Stimulated activated CD4-positive, alpha-beta T cell treated with anti-CD3 and anti-CD28 coated beads, TNF-alpha, amount 100 ng/mL, for 24 hours (primary cell): ENCODE measurements at regions not wholly inside any gene's neighbourhood (a gene's known extent, or its start where the extent isn't known, plus 50 kb on each side); places are given as distances from the start of the nearest gene placed in this dataset.

Source experiments
- DNase-seq, 3 experiments: peaks; one replicate each; pipeline ENCODE4 v3.0.0-alpha.2; 2020; ENCODE audit warnings: low read depth in 3 of 3

DNA sequence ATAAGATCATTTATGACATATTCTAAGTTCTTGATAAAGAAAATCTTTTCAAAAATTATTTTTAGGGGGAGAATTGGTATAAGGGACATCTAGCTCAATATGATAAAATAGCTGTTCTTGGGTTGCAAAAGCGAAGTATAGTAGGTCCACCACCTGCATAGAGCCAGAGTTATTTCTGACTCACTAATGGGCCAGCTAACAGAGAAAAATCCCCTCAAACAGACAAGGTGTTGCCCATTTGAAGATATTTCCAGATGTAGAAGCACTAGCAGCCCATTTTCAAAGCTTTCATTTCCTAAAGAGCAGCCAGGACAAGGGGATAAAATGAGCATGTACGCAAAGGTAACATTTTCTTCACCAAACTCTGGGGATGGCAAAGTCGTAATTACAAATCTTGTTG lies 165.7 kb upstream of the FN1 start:
- DNase-seq = no peak

DNA sequence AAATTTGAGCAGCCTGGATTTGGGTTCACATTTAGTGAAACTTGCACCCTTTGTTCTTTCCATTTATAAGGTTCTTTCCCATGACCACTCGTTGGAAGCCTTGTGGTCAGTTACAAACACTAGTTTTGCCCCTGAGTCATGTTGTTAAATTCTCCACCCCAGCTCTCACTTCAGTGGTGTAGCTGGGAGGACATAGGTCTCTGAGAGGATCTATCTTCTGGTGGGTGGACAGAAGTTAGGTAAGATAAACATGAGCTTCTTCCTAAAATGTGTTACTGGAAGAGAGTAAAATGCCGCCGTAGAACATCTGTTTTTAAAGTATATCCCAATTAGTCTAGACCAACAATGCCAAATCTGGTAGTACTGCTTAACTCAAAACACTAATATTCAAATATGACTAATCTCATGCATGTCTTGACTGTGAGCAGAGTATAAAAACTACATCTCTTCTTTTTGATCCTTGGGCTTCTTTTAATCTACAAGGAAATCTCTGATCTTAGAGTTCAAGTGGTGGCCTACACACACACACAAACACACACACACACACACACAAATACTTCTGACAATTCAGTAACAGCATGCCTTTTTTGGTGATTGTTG lies 162.6 kb upstream of the FN1 start:
- DNase-seq = no peak

DNA sequence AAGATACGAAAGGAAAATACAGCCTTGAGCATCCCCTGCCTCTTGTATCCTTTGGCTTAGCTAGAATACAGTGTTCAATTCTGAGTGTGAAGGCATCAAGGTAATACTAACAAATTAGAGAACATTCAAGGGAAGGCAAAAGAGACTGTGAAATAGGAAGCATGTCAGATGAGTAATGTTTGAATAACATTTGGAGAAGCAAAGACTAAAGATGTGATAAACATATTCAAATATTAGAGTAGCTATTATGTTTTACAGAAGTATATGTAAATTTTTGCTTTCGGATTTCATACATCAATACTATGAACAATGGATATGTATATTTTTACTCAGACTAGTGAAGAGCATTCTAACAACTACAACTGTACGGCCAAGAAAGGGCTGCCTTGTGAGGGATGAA lies 161.7 kb upstream of the FN1 start:
- no peak for DNase-seq

DNA sequence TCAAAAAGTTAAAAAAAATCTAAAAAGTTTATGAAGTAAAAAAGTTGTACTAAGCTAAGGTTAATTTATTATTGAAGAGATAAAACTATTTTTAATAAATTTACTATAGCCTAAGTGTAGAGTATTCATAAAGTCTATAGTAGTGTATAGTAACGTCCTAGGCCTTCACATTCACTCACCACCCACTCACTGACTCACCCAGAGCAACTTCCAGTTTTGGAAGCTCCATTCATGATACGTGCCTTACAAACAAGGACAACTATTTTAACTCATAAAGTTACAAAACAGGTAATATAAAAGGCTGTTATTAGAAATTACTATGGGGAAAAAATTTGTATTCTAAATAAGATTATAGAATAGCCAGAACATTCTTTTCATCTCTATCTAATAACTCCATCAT lies 158.9 kb upstream of the FN1 start:
- DNase-seq = no peak

DNA sequence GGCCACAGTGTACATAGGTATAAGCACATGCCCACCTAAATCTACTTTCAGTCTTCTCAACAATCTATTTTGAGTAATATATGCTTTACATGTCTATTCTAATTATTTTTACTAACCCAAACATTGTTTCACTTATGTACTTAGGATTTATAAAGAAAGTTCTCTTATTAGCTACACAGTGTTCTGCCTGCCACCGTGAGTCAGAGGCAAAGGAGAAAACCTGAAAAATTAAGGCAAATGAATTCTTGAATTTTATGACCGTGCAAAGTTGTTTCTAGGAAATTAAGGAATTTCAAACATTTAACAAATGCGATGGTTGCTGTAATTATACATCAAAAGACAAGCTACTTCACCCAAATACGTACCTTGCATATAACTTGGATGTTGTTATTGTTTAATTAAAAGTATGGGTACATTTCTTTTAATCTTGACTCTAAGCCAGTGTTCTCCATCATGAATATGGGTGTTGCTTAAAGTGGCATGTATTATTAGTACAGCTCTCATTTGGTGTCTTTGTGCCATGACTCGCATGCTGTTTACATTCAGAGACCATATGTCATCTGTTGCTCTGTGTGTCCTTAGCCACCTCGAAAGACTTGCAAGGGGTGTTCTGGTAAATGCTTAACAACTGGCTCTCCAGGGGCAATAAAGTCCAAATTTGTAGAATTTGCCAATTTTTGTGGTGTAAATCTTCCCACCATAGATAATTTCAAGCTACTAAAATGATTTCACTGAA lies 154.3 kb upstream of the FN1 start:
- DNase-seq = no peak

GRCh38 chr2:215583881-215584280 lies 148.0 kb upstream of the FN1 start:
- DNase-seq = no peak

DNA sequence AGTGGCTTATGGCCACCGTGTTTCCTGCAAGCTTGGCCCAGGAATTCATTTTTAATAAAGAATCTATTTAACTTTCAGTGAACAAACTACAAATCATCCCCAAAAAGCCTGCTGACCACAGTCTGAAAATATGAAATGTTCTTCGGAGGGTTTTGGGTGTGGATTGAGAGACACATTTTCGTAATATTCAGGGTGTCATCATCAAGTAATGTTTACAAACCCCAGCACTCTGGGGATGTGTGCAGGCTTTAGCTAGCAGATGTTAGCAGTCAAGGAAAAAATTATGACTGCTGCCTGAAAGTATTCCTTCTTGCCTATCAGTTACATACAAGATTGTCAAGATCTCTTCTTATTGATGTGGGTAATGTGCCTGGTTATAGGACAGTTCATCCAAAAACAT lies 143.9 kb upstream of the FN1 start:
- no peak for DNase-seq

DNA sequence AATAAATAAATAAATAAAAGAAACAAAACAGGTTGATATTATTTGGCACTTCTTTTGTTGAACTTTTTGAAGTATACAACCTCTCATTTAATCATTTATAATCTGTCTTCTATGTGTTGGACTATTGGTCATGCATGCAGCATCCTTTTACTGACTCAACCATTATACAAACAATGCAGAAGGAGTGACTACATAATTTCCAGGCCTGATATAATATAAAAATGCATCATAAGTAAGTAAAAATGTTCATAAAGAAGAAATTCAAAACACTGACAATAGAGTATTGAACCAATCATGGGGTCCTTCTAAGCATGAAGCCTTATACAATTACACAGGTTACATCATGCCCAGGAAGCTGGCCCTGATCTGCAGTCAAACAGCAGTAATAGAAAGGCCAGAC lies 141.5 kb upstream of the FN1 start:
- no peak for DNase-seq

GRCh38 chr2:215576572-215576971 lies 140.7 kb upstream of the FN1 start:
- no peak for DNase-seq

DNA sequence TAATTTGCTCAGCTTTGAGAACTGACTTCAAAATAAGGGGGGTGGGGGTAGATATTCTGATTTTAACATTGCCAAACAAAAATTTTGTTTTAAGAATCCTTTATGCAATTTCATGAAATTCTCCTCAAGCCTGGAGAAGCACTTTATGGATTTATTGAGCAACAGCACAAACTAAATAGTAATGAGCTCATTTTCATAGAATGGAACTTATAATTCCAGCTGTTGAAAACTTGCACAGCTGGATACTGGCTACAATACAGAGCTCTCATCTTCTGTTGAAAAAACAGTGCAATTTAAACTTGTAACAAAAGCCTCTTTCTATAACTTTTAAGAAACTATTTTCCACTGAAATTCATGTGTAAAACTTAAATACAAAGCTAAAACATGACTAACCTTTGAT lies 137.6 kb upstream of the FN1 start:
- DNase-seq = no peak

GRCh38 chr2:215572341-215572848 lies 136.5 kb upstream of the FN1 start:
- no peak for DNase-seq

GRCh38 chr2:215571689-215572088 lies 135.8 kb upstream of the FN1 start:
- no peak for DNase-seq

DNA sequence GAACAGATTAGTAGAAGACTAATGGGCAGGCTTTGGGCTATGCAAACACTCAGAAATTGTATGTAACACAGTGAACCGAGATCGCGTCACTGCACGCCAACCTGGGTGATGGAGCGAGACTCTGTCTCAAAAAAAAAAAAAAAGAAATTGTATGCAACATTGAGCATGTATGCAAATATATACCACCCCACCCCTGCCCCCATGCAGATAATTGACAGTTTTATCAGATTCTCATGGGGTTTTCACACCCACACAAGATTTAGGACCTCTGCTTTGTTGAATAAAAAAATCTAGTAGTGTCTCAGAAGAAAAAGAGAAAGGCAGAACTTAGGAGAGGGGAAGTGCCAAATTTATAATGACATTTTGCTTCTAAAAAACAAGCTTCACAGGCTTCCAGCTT lies 131.6 kb upstream of the FN1 start:
- no peak for DNase-seq

DNA sequence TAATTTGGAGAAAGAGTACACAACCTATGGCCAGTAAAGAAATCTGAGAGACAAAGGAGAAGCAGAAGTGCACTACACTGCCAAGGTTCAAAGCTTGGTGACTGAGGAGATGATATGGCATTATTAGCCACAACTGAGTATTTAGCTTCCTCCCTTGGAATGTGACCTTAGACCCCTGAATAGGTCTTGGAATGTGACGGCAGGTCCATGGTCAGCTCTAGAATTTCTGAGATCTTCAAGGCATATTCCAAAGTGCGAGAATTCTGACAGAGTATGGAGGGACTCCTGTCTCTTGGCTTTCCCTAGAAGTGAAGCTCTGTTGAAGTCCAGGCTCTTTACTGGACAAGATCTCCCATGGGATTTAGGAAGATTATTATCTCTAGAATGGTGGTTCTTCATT lies 130.0 kb upstream of the FN1 start:
- DNase-seq = no peak

DNA sequence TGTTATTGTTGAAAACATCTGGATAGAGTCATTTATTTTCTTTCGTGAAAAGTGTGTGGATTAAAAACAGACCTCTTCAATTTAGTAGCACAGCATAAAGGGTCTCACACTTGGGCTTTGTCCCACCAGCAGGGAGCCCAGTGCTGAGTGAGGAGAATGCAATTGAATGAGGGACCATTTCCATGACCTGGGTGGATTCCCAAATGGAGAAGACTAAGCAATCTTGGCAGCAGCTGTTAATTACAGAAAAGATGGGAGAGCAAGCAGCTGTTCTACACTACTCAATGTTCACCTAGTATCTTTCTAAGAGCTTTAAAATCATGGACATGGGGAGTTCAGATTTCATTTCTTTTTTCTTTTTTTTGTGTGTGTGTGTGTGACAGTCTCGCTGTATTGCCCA lies 121.8 kb upstream of the FN1 start:
- DNase-seq = no peak

- DNase-seq = no peak
These were observed 121.1 kb upstream of the FN1 start for GRCh38 chr2:215556979-215557378.

- DNase-seq = no peak
These were observed 119.0 kb upstream of the FN1 start for GRCh38 chr2:215554689-215555498.

DNA sequence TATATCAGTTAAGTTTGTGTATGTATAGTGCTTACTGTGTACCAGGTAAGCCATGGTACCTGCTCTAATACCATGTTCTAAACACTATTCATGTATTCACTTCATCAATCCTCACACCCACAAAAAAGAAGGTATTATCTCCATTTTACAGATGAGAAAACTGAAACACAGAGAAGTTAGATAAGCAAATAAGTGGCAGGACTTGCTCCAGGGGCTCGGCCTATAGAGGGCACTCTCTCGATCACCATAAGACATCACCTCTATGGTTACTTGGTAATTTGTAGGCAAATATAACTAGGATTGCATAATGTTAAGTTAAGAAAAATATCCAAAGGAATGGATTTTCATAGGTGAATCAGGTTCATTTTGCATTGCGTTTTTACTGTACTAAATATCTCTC lies 118.1 kb upstream of the FN1 start:
- no peak for DNase-seq

GRCh38 chr2:215552144-215552580 lies 116.3 kb upstream of the FN1 start:
- no peak for DNase-seq

- DNase-seq = no peak
These were observed 114.5 kb upstream of the FN1 start for GRCh38 chr2:215550331-215550730.

DNA sequence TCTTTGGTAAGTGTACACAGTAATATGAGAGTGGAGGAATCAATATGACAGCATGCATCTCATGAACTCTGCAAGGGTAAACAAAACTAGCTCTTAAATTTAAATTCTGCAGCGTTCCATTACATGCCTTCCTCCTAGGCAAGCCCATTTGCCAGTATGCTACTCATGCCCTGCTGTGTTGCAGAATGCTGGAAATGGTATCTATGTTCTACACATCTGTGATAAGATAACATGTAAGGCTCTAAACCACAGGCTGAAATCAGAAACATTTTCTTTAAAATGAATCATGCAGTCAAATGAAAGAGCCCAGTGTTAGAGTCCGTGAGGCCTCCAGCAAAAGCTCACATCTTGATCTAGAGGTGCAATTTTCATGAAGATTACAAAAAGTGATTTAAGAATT lies 112.8 kb upstream of the FN1 start:
- no peak for DNase-seq

GRCh38 chr2:215542690-215543089 lies 106.8 kb upstream of the FN1 start:
- no peak for DNase-seq

- DNase-seq = no peak
These were observed 104.8 kb upstream of the FN1 start for GRCh38 chr2:215540658-215541057.
